HUES6 (cell line): ENCODE measurements at regions not wholly inside any gene's neighbourhood (a gene's known extent, or its start where the extent isn't known, plus 50 kb on each side); places are given as distances from the start of the nearest gene placed in this dataset.

Source experiments
- H3K27ac ChIP-seq: 2 replicates; pipeline ENCODE4 v1.7.0; 2013; ENCODE audit warnings: low read depth, mild to moderate bottlenecking, low read length, inconsistent platforms
- H3K27me3 ChIP-seq: 2 replicates; pipeline ENCODE4 v1.6.1; 2013; ENCODE audit warnings: low read length; ENCODE audit not compliant: control insufficient read depth, insufficient read depth
- H3K36me3 ChIP-seq: 2 replicates; pipeline ENCODE4 v1.6.1; 2013; ENCODE audit warnings: low read length; ENCODE audit not compliant: control insufficient read depth, insufficient read depth
- H3K4me1 ChIP-seq: 2 replicates; pipeline ENCODE4 v1.6.1; 2013; ENCODE audit warnings: low read length; ENCODE audit not compliant: control insufficient read depth, insufficient read depth
- H3K4me3 ChIP-seq: 2 replicates; pipeline ENCODE4 v1.5.1; 2013; ENCODE audit warnings: low read depth, low read length
- H3K9ac ChIP-seq: one replicate; pipeline ENCODE4 v1.6.1; 2013; ENCODE audit warnings: mild to moderate bottlenecking, low read length
- H3K9me3 ChIP-seq: 2 replicates; pipeline ENCODE4 v1.6.1; 2013; ENCODE audit warnings: low read depth, low read length; ENCODE audit not compliant: control insufficient read depth, insufficient read depth

DNA sequence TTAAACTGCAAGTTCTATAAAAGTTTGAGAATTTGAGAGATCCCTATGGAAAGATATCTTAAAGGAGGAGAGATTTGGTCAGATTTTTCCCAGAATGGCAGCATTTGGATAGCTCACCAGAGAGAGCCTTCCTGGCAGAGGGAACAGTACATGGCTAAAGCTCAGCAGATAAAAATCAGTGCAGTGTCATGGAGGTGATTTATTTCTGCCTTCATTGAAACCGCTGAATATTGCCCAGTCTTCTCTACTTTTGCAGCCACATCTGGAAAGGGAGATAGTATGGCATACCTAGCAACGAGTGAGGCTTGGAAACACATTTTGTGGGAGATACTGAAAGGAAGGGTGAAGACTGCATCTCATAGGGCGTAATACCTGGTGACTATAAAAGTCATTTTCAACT, 155.2 kb downstream of the RFC3 start:
- H3K27ac ChIP-seq = no peak overlapping the region
- no peak overlapping the region for H3K4me3 ChIP-seq
- H3K9ac ChIP-seq = no peak overlapping the region
- H3K27me3 ChIP-seq = no peaks in the 10 kb centered on the region
- H3K36me3 ChIP-seq = no peaks in the 10 kb centered on the region
- H3K9me3 ChIP-seq = no peaks in the 10 kb centered on the region
- no peaks in the 10 kb centered on the region for H3K4me1 ChIP-seq

GRCh38 chr13:33976965-33977364, 159.0 kb downstream of the RFC3 start:
- Histone ChIP-seq H3K36me3 (no peaks in the 10 kb centered on the region), H3K4me3 (no peak overlapping the region), H3K9ac (no peak overlapping the region), H3K27ac (no peak overlapping the region), H3K4me1 (no peaks in the 10 kb centered on the region), H3K9me3 (no peaks in the 10 kb centered on the region), H3K27me3 (no peaks in the 10 kb centered on the region)

- Histone ChIP-seq H3K9me3 (no peaks in the 10 kb centered on the region), H3K9ac (no peak overlapping the region), H3K27me3 (no peaks in the 10 kb centered on the region), H3K4me3 (no peak overlapping the region), H3K36me3 (no peaks in the 10 kb centered on the region), H3K4me1 (no peaks in the 10 kb centered on the region), H3K27ac (no peak overlapping the region)
These were observed 160.7 kb downstream of the RFC3 start for GRCh38 chr13:33978653-33979052.

- no peak overlapping the region for H3K9ac ChIP-seq
- H3K4me3 ChIP-seq = no peak overlapping the region
- H3K9me3 ChIP-seq = no peaks in the 10 kb centered on the region
- H3K27me3 ChIP-seq = no peaks in the 10 kb centered on the region
- H3K4me1 ChIP-seq = no peaks in the 10 kb centered on the region
- H3K27ac ChIP-seq = no peak overlapping the region
- H3K36me3 ChIP-seq = no peaks in the 10 kb centered on the region
These were observed 175.0 kb downstream of the RFC3 start for GRCh38 chr13:33992881-33993336.

DNA sequence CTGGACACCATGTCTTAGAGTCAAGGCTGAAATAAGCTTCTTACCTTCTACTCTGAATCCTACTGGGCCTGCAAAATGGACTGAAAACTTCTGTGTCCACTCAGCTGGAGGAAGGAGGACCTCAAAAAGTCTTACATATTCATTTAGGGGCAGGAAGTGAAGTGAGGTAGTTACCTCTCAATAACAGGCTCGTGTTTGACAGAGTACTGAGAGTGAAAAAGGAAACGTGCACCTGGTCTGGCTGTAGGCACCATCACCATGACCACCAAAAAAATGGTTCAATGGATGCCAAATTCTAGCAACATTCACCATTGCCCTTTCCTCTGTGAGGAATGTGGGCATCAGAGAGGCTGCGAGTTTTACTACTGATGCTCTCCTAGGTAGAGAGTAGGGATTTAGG, 176.2 kb downstream of the RFC3 start:
- no peak overlapping the region for H3K27ac ChIP-seq
- no peaks in the 10 kb centered on the region for H3K4me1 ChIP-seq
- H3K9me3 ChIP-seq = no peaks in the 10 kb centered on the region
- H3K36me3 ChIP-seq = no peaks in the 10 kb centered on the region
- H3K9ac ChIP-seq = no peak overlapping the region
- H3K4me3 ChIP-seq = no peak overlapping the region
- H3K27me3 ChIP-seq = no peaks in the 10 kb centered on the region

DNA sequence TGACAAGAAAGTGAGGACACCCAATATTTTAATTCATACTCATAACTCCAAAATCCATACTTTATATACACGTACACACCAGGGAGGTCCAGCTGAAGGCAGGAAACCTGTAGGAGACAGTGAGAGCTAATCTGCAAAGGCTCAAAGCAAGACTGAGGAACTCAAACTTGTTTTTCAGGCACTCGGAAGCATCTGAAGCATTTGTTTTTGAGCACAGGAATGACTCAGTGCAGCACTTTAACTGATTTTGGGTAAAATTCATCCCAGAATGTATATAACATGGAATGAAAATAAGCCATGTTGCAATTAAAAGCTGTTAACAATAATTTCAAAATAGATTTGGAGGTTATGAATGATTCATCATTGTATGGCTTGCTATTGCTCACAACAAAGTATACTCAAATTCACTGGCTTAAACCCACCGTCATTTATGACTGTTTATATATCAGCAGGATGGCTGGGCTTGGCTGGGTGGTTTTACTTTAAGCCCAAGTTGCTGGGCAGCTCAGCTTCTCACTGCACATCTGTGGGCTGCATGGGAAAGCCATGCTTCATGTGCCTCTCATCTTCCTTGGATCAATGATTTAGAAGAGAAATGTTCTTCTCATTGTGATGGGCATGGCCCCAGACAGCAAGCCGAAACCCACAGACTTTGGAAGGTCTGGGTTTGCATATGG, 177.0 kb downstream of the RFC3 start:
- Histone ChIP-seq H3K9me3 (no peaks in the 10 kb centered on the region), H3K27ac (no peak overlapping the region), H3K9ac (no peak overlapping the region), H3K27me3 (no peaks in the 10 kb centered on the region), H3K4me1 (no peaks in the 10 kb centered on the region), H3K36me3 (no peaks in the 10 kb centered on the region), H3K4me3 (no peak overlapping the region)

- H3K9ac ChIP-seq = no peak overlapping the region
- H3K9me3 ChIP-seq = no peaks in the 10 kb centered on the region
- H3K27me3 ChIP-seq = no peaks in the 10 kb centered on the region
- no peak overlapping the region for H3K27ac ChIP-seq
- H3K4me3 ChIP-seq = no peak overlapping the region
- no peaks in the 10 kb centered on the region for H3K36me3 ChIP-seq
- H3K4me1 ChIP-seq = no peaks in the 10 kb centered on the region
These were observed 178.7 kb downstream of the RFC3 start for GRCh38 chr13:33996636-33997035.

GRCh38 chr13:33997574-33997973, 179.6 kb downstream of the RFC3 start:
- Histone ChIP-seq H3K27ac (no peak overlapping the region), H3K4me3 (no peak overlapping the region), H3K9me3 (no peaks in the 10 kb centered on the region), H3K4me1 (no peaks in the 10 kb centered on the region), H3K9ac (no peak overlapping the region), H3K27me3 (no peaks in the 10 kb centered on the region), H3K36me3 (no peaks in the 10 kb centered on the region)

DNA sequence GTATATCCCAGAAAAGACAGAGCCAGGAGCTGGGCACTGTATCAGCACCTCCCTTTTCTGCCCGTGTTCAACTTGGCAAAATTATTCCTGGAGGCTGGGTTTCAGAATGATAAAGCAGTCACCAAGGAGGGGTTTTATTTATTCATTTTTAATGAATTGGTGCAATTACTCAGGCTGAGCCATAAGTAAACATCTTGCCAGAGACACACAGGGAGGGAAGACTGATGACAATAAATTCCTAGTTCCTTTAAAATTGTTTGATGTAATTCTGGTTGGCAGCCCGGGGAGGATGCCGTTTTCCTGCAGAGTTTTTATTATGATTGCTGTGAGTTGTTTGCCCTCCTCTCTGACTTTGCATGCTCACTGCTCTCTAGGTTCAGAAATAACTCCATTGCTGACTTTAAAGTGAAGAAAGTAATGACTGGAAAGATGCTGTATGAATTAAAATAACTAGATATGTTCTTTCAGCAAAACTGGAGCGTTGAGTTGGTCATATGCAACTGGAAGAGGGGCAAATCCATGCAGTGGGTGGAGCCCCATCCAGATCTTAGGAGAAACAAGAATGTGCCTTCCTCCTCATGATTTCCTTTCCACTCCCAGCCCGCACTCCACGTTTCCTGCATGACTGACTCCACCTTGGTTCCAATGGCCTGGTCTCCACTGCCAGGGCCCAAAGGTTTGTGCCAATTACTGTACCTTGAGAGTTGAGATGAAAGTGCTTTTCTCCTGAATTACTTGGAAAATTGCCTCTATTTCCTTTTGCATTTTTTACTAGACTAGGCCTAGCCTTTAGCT, 182.1 kb downstream of the RFC3 start:
- no peaks in the 10 kb centered on the region for H3K36me3 ChIP-seq
- no peaks in the 10 kb centered on the region for H3K27me3 ChIP-seq
- no peak overlapping the region for H3K9ac ChIP-seq
- H3K9me3 ChIP-seq = no peaks in the 10 kb centered on the region
- H3K4me1 ChIP-seq = no peaks in the 10 kb centered on the region
- no peak overlapping the region for H3K4me3 ChIP-seq
- H3K27ac ChIP-seq = no peak overlapping the region

DNA sequence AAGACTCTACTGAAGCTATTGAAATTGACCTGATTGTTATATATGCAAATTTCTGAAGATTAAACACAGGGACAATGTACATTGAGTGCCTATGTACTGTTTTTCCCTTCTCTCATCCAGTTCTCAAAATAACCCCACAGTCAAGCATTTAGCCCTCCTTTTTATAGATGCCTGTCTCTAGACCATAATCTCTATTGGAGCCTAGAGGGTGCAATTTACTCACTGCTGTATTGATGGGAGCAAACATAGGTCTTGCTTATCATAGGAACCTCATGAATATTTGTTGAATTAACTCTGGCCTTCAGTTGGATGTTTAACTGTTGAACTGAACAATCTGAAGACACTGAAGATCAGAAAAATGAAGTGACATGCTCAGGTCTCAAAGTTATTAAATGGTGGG, 183.0 kb downstream of the RFC3 start:
- H3K27ac ChIP-seq = no peak overlapping the region
- no peak overlapping the region for H3K9ac ChIP-seq

DNA sequence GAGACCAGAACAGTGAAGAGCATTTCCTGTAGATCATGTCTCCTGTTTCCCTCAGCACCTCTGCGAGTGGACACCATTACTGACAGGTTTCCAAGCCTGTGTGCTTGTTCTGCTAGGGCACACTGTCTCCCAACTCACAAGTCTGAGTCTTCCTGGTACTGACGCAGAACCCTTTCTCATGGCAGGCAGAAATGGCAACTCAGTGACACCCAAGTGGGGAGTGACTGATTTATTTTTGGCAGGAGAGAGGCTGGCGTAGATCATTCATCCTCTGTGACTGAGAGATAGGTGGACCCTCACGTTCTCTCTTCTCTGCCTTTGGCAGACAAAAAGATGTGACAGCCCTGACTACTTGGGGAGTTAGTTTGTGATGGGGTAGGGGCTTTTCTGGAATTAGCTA, 183.4 kb downstream of the RFC3 start:
- Histone ChIP-seq H3K4me3 (no peak overlapping the region), H3K36me3 (no peaks in the 10 kb centered on the region), H3K27ac (no peak overlapping the region), H3K9ac (no peak overlapping the region), H3K27me3 (no peaks in the 10 kb centered on the region), H3K4me1 (no peaks in the 10 kb centered on the region), H3K9me3 (no peaks in the 10 kb centered on the region)

More for the DNA sequence above, 183.0 kb downstream of the RFC3 start:
- Histone ChIP-seq H3K36me3 (no peaks in the 10 kb centered on the region), H3K4me1 (no peaks in the 10 kb centered on the region), H3K27me3 (no peaks in the 10 kb centered on the region), H3K9me3 (no peaks in the 10 kb centered on the region), H3K4me3 (no peak overlapping the region)
